ENCODE measurements at regions not wholly inside any gene's neighbourhood (a gene's known extent, or its start where the extent isn't known, plus 50 kb on each side); places are given as distances from the start of the nearest gene placed in this dataset.

- no peak for DNase-seq (ENCODE audit: low spot score)
- no peak overlapping the region for H3K27ac Mint-ChIP-seq
- no peaks in the 10 kb centered on the region for H3K36me3 Mint-ChIP-seq (ENCODE audit: low read depth)
- no peaks in the 10 kb centered on the region for H3K27me3 Mint-ChIP-seq (ENCODE audit: low read depth)
- intact Hi-C loops (cut with micrococcal nuclease): no loop called here
- peaks cover 8% of the 10 kb centered on the region for H3K9me3 Mint-ChIP-seq
- no peaks in the 10 kb centered on the region for H3K4me1 Mint-ChIP-seq (ENCODE audit: low read depth)
- H3K4me3 Mint-ChIP-seq (ENCODE audit: low read depth): no peak overlapping the region
Observed at GRCh38 chr2:136195226-136195625, 77.3 kb upstream of the CXCR4 start.

DNA sequence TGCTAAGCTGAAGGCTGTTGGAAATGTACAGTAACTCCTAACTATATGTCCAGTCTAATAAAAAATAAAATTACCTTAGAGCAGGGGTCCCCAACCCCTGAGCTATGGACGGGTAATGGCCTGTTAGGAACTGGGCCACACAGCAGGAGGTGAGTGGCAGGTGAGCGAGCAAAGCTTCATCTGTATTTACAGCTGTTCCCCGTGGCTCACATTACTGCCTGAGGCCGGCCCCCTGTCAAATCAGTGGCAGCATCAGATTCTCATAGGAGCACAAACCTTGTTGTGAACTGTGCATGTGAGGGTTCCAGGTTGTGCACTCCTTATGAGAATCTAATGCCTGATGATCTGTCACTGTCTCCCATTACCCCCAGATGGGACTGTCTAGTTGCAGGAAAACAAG is 73.1 kb upstream of the CXCR4 start:
- no peaks in the 10 kb centered on the region for H3K9me3 Mint-ChIP-seq
- H3K27ac Mint-ChIP-seq: no peak overlapping the region
- H3K27me3 Mint-ChIP-seq (ENCODE audit: low read depth): no peaks in the 10 kb centered on the region
- H3K4me1 Mint-ChIP-seq (ENCODE audit: low read depth): no peaks in the 10 kb centered on the region
- H3K4me3 Mint-ChIP-seq (ENCODE audit: low read depth): no peak overlapping the region
- no peaks in the 10 kb centered on the region for H3K36me3 Mint-ChIP-seq (ENCODE audit: low read depth)
- intact Hi-C loops (cut with micrococcal nuclease): no loop called here
- DNase-seq (ENCODE audit: low spot score): no peak

DNA sequence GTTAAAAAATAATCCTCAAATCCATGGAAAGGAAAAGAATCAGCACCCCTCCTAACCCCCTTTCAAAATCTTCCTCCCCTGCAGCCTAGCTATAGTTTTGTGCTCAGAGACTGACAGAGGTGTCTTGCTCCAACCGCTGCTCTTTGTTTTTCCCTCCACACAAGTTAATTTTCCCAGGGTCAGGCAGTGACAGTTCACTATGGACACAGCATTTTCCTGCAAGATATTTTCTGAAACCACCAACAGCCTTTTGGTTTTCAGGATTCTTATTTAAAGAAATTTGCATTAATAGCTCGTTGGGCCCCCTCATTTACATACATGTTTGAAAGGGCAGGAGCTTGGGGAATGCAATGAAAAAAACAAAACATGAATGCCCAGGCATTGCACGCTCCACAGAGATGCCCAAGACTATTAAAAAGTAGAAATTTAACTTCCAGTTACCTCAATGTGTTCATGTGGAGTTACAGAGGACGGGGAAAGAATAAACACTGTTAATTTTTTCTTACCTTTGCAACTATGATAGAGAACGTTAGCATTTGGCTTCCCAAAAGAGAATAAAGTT is 71.4 kb upstream of the CXCR4 start:
- H3K27ac Mint-ChIP-seq: no peak overlapping the region
- H3K36me3 Mint-ChIP-seq (ENCODE audit: low read depth): no peaks in the 10 kb centered on the region
- H3K27me3 Mint-ChIP-seq (ENCODE audit: low read depth): no peaks in the 10 kb centered on the region
- intact Hi-C loops (cut with micrococcal nuclease): no loop called here
- H3K4me1 Mint-ChIP-seq (ENCODE audit: low read depth): peaks cover 2% of the 10 kb centered on the region
- H3K9me3 Mint-ChIP-seq: no peaks in the 10 kb centered on the region
- H3K4me3 Mint-ChIP-seq (ENCODE audit: low read depth): no peak overlapping the region
- DNase-seq (ENCODE audit: low spot score): no peak

DNA sequence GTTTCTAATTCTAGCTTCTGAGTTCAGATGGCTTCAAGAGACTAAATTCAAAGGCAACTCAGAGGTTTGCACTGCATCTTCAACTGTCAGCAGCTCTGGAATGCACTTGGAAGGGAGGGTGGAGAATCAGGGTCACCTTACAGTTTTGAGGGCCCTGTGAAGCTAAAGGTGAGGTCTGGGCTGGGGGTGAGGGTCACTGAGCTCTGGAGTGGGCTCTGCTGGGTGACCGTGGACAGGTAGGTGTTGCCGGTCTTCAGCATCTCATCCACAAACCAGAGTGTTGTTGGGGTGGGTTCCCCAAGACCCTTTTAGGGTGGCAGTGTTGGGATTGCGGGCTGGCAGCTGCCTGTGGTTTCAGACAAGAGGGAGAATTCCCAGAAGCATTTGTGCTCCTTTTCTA is 70.1 kb upstream of the CXCR4 start:
- Mint-ChIP-seq H3K27ac (no peak overlapping the region), H3K9me3 (no peaks in the 10 kb centered on the region), H3K27me3 (ENCODE audit: low read depth) (peaks cover 3% of the 10 kb centered on the region), H3K36me3 (ENCODE audit: low read depth) (no peaks in the 10 kb centered on the region), H3K4me3 (ENCODE audit: low read depth) (no peak overlapping the region), H3K4me1 (ENCODE audit: low read depth) (peaks cover 2% of the 10 kb centered on the region)
- intact Hi-C loops (cut with micrococcal nuclease): no loop called here
- DNase-seq (ENCODE audit: low spot score): no peak

DNA sequence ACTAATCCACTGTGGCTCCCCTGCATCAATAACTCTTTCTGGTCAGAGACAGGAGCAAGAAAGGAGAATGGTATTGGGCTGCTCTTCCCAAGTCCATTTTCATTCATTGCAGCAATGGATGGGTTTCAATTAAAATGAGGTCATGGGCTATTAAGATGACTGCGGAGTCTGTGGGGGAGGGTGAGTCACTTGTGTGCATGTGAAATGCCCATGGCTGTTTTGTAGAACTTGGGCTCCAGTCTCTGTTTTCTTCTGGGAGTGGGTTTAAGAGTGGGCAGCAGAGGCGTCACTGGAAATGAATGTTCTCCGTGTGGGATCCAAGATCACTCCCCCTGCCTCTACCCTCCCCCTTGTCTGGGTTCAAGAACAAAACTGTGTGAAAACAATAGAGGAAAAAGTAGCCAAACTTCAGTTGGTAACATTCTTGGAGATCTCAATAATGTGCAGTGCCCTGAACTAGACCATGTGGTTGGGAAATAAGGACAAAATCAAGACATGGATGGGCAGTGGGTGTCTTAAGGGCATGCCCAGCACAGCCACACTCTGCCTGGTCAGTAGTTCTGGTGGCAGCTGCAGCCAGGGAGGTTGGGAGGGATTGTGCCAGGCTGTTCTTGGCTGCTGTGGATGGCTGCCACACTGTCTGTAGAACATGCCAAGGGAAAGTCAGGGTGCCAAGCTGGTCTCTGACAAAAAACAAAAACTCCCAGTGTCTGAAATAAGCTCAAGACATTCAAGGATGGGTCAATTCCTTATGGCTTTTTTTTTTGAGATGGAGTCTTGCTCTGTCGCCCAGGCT is 68.2 kb upstream of the CXCR4 start:
- Mint-ChIP-seq H3K4me3 (ENCODE audit: low read depth) (no peak overlapping the region), H3K27ac (no peak overlapping the region), H3K36me3 (ENCODE audit: low read depth) (no peaks in the 10 kb centered on the region), H3K9me3 (no peaks in the 10 kb centered on the region), H3K4me1 (ENCODE audit: low read depth) (peaks cover 2% of the 10 kb centered on the region), H3K27me3 (ENCODE audit: low read depth) (peaks cover 8% of the 10 kb centered on the region)
- no peak for DNase-seq (ENCODE audit: low spot score)
- intact Hi-C loops (cut with micrococcal nuclease): no loop called here

- H3K36me3 Mint-ChIP-seq (ENCODE audit: low read depth): no peaks in the 10 kb centered on the region
- H3K9me3 Mint-ChIP-seq: no peaks in the 10 kb centered on the region
- intact Hi-C loops (cut with micrococcal nuclease): no loop called here
- no peak overlapping the region for H3K4me3 Mint-ChIP-seq (ENCODE audit: low read depth)
- H3K4me1 Mint-ChIP-seq (ENCODE audit: low read depth): peaks cover 6% of the 10 kb centered on the region
- H3K27me3 Mint-ChIP-seq (ENCODE audit: low read depth): peaks cover 8% of the 10 kb centered on the region
- DNase-seq (ENCODE audit: low spot score): no peak
- no peak overlapping the region for H3K27ac Mint-ChIP-seq
Observed at GRCh38 chr2:136183097-136183496, 65.1 kb upstream of the CXCR4 start.

- no peaks in the 10 kb centered on the region for H3K9me3 Mint-ChIP-seq
- H3K27ac Mint-ChIP-seq: no peak overlapping the region
- DNase-seq (ENCODE audit: low spot score): no peak
- H3K4me3 Mint-ChIP-seq (ENCODE audit: low read depth): no peak overlapping the region
- peaks cover 6% of the 10 kb centered on the region for H3K4me1 Mint-ChIP-seq (ENCODE audit: low read depth)
- H3K36me3 Mint-ChIP-seq (ENCODE audit: low read depth): no peaks in the 10 kb centered on the region
- intact Hi-C loops (cut with micrococcal nuclease): no loop called here
- peaks cover 8% of the 10 kb centered on the region for H3K27me3 Mint-ChIP-seq (ENCODE audit: low read depth)
Observed at GRCh38 chr2:136182315-136182714, 64.4 kb upstream of the CXCR4 start.

DNA sequence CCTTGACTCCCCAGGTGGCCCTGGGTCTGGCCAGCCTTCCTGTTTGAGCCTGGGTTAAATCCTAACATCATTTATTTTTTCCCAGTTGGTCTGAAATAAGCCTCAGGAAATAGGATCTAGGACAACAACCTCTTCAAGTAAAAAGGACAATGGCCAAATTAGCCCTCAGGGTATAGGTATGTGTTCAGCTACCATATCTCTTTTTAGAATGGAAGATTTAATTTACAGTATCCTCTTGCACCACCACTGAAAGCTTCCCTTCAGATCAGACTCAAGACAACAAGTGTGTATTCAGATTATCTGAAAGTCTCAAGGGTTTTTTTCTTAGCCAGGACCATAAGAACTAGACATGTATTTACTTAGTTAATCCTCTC is 61.6 kb upstream of the CXCR4 start:
- Mint-ChIP-seq H3K27ac (no peak overlapping the region), H3K27me3 (ENCODE audit: low read depth) (peaks cover 8% of the 10 kb centered on the region), H3K4me1 (ENCODE audit: low read depth) (peaks cover 6% of the 10 kb centered on the region), H3K4me3 (ENCODE audit: low read depth) (no peak overlapping the region), H3K36me3 (ENCODE audit: low read depth) (no peaks in the 10 kb centered on the region), H3K9me3 (no peaks in the 10 kb centered on the region)
- intact Hi-C loops (cut with micrococcal nuclease): no loop called here
- no peak for DNase-seq (ENCODE audit: low spot score)

DNA sequence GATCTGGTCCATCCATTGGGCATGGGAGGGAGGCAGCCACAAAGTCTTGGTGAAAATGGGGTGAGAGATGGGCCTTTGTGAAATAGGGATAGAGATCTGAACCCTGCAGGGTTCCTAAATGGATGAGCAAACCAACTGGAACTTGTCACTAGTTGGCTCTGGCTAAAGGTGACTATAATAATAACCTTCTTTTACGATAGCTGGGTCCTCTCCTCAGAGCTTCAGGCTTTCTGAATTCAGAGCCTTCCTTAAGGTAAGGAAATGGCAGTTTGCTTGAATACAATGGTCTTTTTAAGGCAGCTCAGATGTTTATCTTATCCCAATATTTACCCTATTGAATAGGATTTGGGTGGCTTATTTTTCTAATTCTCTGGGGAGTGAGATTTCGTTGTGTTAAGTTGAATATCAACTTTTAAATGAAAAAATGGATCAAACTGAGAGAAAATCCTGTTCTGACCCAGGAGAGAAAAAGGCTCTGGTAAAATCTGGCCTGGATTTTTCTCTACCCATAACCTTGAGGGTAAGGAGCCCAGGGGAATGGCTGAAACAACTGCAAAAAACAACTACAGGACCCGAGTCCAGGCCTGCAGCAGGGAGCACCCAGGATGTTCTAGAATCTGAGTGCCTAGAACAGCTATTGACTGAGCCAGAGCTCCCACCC is 61.1 kb upstream of the CXCR4 start:
- H3K27ac Mint-ChIP-seq: no peak overlapping the region
- peaks cover 6% of the 10 kb centered on the region for H3K4me1 Mint-ChIP-seq (ENCODE audit: low read depth)

DNA sequence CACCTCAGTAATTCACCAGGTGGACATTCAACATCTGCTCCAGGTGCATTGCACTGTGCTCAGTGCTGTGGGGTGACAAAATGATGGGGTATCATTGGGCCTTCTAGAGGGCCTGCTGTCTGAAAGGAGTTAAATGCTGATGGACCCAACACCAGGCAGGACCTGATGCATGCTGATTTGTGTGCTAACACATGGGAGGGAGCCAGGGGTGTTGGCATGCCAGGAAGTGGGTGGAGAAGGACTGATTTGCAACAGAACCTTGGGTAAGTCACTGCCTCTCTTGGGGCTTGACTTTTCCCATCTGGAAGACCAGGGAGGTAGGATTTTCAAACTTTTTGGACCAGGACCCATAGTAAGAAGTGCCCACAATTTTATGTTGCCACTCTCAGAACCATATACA is 57.9 kb upstream of the CXCR4 start:
- intact Hi-C loops (cut with micrococcal nuclease): loop anchor here (2.0 kb wide), 1 partner anchor 49 kb away; no protein-coding TSS in a partner anchor
- H3K9me3 Mint-ChIP-seq: no peaks in the 10 kb centered on the region

More for the DNA sequence above, 61.1 kb upstream of the CXCR4 start:
- Mint-ChIP-seq H3K36me3 (ENCODE audit: low read depth) (no peaks in the 10 kb centered on the region), H3K4me3 (ENCODE audit: low read depth) (no peak overlapping the region), H3K9me3 (no peaks in the 10 kb centered on the region), H3K27me3 (ENCODE audit: low read depth) (peaks cover 7% of the 10 kb centered on the region)
- no peak for DNase-seq (ENCODE audit: low spot score)
- intact Hi-C loops (cut with micrococcal nuclease): no loop called here

DNA sequence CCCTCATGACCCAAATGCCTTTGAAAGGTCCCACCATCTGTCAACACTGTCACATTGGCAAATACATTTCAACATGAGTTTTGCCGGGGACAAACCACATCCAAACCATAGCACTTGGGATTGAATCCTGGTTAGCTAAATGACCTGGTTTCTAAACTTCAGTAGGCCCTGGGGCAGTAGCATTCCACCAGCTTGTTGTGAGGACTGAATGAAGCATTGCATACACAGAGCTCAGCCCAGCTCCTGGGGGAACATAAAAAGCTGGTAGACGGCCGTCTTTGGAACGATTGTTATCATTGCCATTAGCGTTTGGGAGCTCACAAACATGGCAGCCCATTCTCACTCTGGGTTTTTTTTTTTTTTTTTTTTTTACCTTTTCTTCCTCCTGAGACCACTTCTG is 57.5 kb upstream of the CXCR4 start:
- no peak for DNase-seq (ENCODE audit: low spot score)
- intact Hi-C loops (cut with micrococcal nuclease): loop anchor here (2.0 kb wide), 1 partner anchor 49 kb away; no protein-coding TSS in a partner anchor
- Mint-ChIP-seq H3K27me3 (ENCODE audit: low read depth) (no peaks in the 10 kb centered on the region), H3K27ac (no peak overlapping the region), H3K4me3 (ENCODE audit: low read depth) (no peak overlapping the region), H3K36me3 (ENCODE audit: low read depth) (no peaks in the 10 kb centered on the region), H3K4me1 (ENCODE audit: low read depth) (peaks cover 10% of the 10 kb centered on the region), H3K9me3 (no peaks in the 10 kb centered on the region)

More for the DNA sequence above, 57.9 kb upstream of the CXCR4 start:
- Mint-ChIP-seq H3K27ac (no peak overlapping the region), H3K4me3 (ENCODE audit: low read depth) (no peak overlapping the region), H3K27me3 (ENCODE audit: low read depth) (no peaks in the 10 kb centered on the region), H3K4me1 (ENCODE audit: low read depth) (peaks cover 10% of the 10 kb centered on the region), H3K36me3 (ENCODE audit: low read depth) (no peaks in the 10 kb centered on the region)
- no peak for DNase-seq (ENCODE audit: low spot score)

GRCh38 chr2:136173126-136173525 is 55.2 kb upstream of the CXCR4 start:
- no peak for DNase-seq (ENCODE audit: low spot score)
- H3K9me3 Mint-ChIP-seq: no peaks in the 10 kb centered on the region

GRCh38 chr2:136171223-136171622 is 53.3 kb upstream of the CXCR4 start:
- Mint-ChIP-seq H3K36me3 (ENCODE audit: low read depth) (no peaks in the 10 kb centered on the region), H3K9me3 (no peaks in the 10 kb centered on the region), H3K4me1 (ENCODE audit: low read depth) (peaks cover 6% of the 10 kb centered on the region), H3K27me3 (ENCODE audit: low read depth) (peaks cover 2% of the 10 kb centered on the region), H3K27ac (no peak overlapping the region), H3K4me3 (ENCODE audit: low read depth) (no peak overlapping the region)
- intact Hi-C loops (cut with micrococcal nuclease): no loop called here
- DNase-seq (ENCODE audit: low spot score): no peak

More at GRCh38 chr2:136173126-136173525, 55.2 kb upstream of the CXCR4 start:
- intact Hi-C loops (cut with micrococcal nuclease): no loop called here
- H3K4me1 Mint-ChIP-seq (ENCODE audit: low read depth): peaks cover 6% of the 10 kb centered on the region
- H3K27me3 Mint-ChIP-seq (ENCODE audit: low read depth): no peaks in the 10 kb centered on the region
- no peak overlapping the region for H3K4me3 Mint-ChIP-seq (ENCODE audit: low read depth)
- H3K27ac Mint-ChIP-seq: no peak overlapping the region
- H3K36me3 Mint-ChIP-seq (ENCODE audit: low read depth): no peaks in the 10 kb centered on the region
